ENCODE measurements at regions not wholly inside any gene's neighbourhood (a gene's known extent, or its start where the extent isn't known, plus 50 kb on each side); places are given as distances from the start of the nearest gene placed in this dataset.

DNA sequence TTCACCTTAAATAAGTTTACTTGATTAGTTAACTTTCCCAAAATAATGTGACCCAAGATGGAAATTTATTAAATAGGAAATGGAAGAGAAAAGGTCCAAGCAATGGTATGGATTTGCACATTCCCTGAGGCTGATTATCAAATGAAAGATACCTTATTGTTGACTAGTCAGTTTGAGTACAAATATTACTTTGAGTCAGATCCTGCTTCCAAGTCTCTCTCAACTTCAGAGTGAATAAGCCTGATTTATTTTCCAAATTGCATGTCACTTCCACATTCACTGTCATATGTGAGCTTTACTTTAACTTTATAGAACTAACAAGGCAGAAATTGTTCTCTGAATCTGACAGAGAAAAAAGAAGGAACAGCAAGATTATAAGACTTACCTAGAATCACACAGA, 520.8 kb downstream of the RAB28 start:
- H3K27ac ChIP-seq, result no peak overlapping the region
- H3K9me3 ChIP-seq, result no peaks in the 10 kb centered on the region
- H3K27me3 ChIP-seq (replicated peaks; ENCODE audit: insufficient read depth), result no peaks in the 10 kb centered on the region
- no peaks in the 10 kb centered on the region for H3K4me1 ChIP-seq (ENCODE audit: control insufficient read depth in 1 of 2, low read depth in 2 of 2)
- no peak overlapping the region for H3K4me3 ChIP-seq
- TF ChIP-seq, protein P1, sequence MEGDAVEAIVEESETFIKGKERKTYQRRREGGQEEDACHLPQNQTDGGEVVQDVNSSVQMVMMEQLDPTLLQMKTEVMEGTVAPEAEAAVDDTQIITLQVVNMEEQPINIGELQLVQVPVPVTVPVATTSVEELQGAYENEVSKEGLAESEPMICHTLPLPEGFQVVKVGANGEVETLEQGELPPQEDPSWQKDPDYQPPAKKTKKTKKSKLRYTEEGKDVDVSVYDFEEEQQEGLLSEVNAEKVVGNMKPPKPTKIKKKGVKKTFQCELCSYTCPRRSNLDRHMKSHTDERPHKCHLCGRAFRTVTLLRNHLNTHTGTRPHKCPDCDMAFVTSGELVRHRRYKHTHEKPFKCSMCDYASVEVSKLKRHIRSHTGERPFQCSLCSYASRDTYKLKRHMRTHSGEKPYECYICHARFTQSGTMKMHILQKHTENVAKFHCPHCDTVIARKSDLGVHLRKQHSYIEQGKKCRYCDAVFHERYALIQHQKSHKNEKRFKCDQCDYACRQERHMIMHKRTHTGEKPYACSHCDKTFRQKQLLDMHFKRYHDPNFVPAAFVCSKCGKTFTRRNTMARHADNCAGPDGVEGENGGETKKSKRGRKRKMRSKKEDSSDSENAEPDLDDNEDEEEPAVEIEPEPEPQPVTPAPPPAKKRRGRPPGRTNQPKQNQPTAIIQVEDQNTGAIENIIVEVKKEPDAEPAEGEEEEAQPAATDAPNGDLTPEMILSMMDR (IDR thresholded peaks at IDR 0.05), result no peak
- no peaks in the 10 kb centered on the region for H3K36me3 ChIP-seq
- no peak for ATAC-seq (ENCODE audit: insufficient number of reproducible peaks, low FRiP score, low read depth)
- no peak for DNase-seq (ENCODE audit: low spot score)

DNA sequence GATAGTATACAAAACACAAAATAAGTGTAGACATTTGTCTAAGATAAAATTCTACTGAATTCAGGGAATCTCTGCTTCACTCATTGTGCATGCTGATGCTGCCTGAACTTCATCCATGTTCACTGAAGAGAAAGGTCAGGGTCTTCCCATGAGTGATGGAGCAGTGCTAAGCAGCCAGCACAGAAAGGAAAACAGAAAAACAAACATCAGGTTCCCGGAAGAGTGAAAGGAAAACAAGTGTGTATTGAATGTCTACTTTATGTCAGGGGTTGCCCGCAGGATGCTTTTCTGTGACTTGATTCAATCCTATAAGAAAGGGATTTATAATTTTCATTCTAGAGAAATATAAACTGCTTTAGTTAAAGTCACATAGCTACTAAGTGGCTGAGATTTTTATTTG, 522.4 kb downstream of the RAB28 start:
- Histone ChIP-seq H3K4me3 (no peak overlapping the region), H3K4me1 (ENCODE audit: control insufficient read depth in 1 of 2, low read depth in 2 of 2) (no peaks in the 10 kb centered on the region), H3K27me3 (replicated peaks; ENCODE audit: insufficient read depth) (no peaks in the 10 kb centered on the region), H3K36me3 (no peaks in the 10 kb centered on the region), H3K27ac (no peak overlapping the region), H3K9me3 (no peaks in the 10 kb centered on the region)
- DNase-seq (ENCODE audit: low spot score), result no peak
- no peak for ATAC-seq (ENCODE audit: insufficient number of reproducible peaks, low FRiP score, low read depth)
- TF ChIP-seq, protein P1 (IDR thresholded peaks at IDR 0.05), result no peak

DNA sequence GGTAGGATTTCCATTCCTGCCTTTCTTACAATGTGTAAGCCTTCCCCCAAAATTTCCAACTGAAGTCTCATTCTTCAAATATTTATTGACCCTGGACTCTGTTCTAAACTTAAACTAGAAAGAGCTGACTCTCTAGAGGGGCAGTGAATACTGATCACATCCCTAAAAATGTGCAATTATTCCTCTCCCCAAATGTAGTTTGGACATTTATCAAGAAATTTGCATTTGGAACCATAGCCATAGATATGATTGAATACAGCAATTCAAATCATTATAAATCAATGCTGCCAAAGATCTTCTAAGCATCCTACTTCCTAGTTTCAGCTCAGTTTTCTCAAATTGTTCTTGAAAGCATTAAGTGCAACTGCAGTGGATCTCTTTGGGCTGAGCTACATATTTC, 525.7 kb downstream of the RAB28 start:
- Histone ChIP-seq H3K27ac (no peak overlapping the region), H3K4me3 (no peak overlapping the region), H3K36me3 (no peaks in the 10 kb centered on the region), H3K9me3 (no peaks in the 10 kb centered on the region), H3K27me3 (replicated peaks; ENCODE audit: insufficient read depth) (no peaks in the 10 kb centered on the region), H3K4me1 (ENCODE audit: control insufficient read depth in 1 of 2, low read depth in 2 of 2) (peaks cover 0 to 13% of the 10 kb centered on the region in 2 donors)
- TF ChIP-seq, protein P1 (IDR thresholded peaks at IDR 0.05), result no peak
- no peak for ATAC-seq (ENCODE audit: insufficient number of reproducible peaks, low FRiP score, low read depth)
- DNase-seq (ENCODE audit: low spot score), result no peak

DNA sequence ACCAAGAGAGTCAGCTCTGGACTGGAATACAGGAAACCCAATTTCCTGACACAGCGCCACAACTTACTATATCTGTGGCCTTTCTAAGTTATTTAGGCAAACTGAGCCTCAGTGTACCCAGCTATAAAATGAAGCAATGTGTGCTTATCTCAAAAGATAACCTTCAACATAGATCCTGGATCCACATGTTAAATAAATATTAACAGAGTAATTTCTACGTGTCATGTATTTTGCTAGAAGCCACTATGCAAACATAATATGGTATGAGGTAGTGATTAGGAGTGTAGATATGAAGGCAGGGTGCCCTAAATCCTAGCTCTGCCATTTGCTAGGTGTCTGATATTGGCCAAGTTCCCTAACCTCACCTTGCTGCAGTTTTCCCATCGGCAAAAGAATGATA, 527.0 kb downstream of the RAB28 start:
- DNase-seq (ENCODE audit: low spot score) (no peak), ATAC-seq (ENCODE audit: insufficient number of reproducible peaks, low FRiP score, low read depth) (no peak)
- no peak overlapping the region for H3K27ac ChIP-seq
- H3K36me3 ChIP-seq, result no peaks in the 10 kb centered on the region
- TF ChIP-seq, protein P1 (IDR thresholded peaks at IDR 0.05), result no peak
- peaks cover 0 to 13% of the 10 kb centered on the region in 2 donors for H3K4me1 ChIP-seq (ENCODE audit: control insufficient read depth in 1 of 2, low read depth in 2 of 2)
- no peaks in the 10 kb centered on the region for H3K27me3 ChIP-seq (replicated peaks; ENCODE audit: insufficient read depth)
- H3K4me3 ChIP-seq, result no peak overlapping the region
- no peaks in the 10 kb centered on the region for H3K9me3 ChIP-seq

DNA sequence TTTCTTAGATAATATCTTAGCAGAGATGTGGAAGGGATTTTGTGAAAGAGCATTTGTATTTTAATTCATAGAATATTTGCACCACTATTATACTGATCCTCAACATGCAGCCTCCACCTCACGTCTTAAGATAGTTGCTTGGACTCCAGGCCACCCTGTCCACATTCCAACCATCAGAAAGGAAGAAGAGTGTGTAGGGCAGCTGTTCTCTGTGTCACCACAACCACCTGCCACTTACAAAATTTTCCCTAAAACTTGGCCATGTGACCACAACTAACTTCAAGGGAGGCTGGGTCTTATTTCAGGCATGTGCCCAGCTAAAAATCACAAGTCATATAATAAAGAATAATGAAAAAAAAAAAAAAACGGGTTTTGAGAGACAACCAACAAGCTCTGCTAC, 528.1 kb downstream of the RAB28 start:
- no peak for ATAC-seq (ENCODE audit: insufficient number of reproducible peaks, low FRiP score, low read depth)
- Histone ChIP-seq H3K4me3 (no peak overlapping the region), H3K4me1 (ENCODE audit: control insufficient read depth in 1 of 2, low read depth in 2 of 2) (peaks cover 0 to 13% of the 10 kb centered on the region in 2 donors), H3K27me3 (replicated peaks; ENCODE audit: insufficient read depth) (no peaks in the 10 kb centered on the region), H3K36me3 (no peaks in the 10 kb centered on the region), H3K9me3 (no peaks in the 10 kb centered on the region), H3K27ac (no peak overlapping the region)
- TF ChIP-seq, protein P1 (IDR thresholded peaks at IDR 0.05), result no peak
- DNase-seq (ENCODE audit: low spot score), result no peak
